ENCODE measurements at regions not wholly inside any gene's neighbourhood (a gene's known extent, or its start where the extent isn't known, plus 50 kb on each side); places are given as distances from the start of the nearest gene placed in this dataset.

DNA sequence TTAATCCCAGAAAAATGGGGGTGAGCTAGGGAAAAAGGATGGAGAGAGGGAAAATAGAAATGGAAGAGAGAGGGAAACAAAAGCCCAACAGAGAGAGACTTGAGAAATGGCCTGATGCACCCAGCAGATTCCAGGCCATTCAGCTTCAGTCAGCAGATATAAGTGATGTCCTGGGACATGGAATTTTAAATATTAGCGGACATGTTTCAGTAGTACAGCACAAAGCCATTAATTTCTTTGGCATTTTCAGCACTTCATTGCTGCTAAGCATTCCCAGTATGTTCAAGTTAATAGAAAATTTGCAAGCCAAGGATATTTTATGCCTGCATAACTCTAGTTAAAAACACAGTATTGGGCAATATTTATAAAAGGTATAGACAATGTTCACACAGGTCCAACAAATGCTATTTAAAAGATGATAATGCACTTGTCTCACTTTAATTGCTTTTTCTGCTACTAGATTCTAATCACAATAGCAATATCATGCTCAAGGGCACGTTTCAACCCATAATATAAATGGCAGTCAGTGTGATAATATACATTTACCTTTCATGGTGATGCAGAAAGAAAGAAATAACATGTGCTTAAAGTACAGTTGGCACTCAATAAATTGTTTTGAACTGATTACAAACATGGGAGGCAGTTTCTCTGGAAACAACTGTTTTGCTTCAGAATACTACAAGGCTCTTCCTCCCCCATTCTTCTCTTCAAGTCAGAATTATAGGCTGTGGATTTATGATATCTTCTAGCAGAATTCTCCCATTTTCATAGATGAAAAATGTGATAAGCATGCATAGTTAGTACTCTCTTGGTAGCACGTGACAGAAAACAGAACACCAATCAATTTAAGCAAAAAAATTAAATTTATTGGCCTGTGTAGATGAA lies 108.1 kb upstream of the MAGI3 start:
- H3K9ac ChIP-seq (ENCODE audit: low read length) = no peak overlapping the region
- DNase-seq (ENCODE audit: low read depth) = no peak
- no peaks in the 10 kb centered on the region for H3K9me3 ChIP-seq (ENCODE audit: control insufficient read depth, low read length)
- H3K4me1 ChIP-seq (ENCODE audit: control insufficient read depth, insufficient read depth, low read length) = no peaks in the 10 kb centered on the region
- H3K36me3 ChIP-seq (ENCODE audit: control insufficient read depth, insufficient read depth, low read length, severe bottlenecking) = no peaks in the 10 kb centered on the region
- no peak overlapping the region for H3K4me3 ChIP-seq (ENCODE audit: low read length)
- no peaks in the 10 kb centered on the region for H3K27me3 ChIP-seq (replicated peaks; ENCODE audit: control insufficient read depth, insufficient read depth, low read length)

DNA sequence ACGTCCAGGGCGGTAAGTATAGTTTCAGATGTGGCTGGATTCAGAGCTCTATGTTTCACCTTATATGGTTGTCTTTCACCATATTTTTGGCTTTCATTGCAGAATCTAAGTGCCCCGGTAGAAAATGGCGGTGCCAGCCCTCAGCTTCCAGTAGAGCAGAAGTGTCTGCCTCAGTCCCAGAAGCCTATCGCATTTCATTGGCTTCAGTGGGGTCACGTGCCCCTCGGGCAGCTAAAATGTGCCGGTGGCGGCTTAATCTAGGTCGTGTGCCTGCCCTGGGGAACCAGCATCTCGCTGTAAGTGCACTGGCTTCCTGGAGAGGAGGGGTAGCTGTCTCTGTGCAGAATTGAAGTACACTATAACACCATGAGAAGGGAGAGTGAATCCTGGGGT lies 107.4 kb upstream of the MAGI3 start:
- Histone ChIP-seq H3K36me3 (ENCODE audit: control insufficient read depth, insufficient read depth, low read length, severe bottlenecking) (no peaks in the 10 kb centered on the region), H3K4me1 (ENCODE audit: control insufficient read depth, insufficient read depth, low read length) (no peaks in the 10 kb centered on the region), H3K9ac (ENCODE audit: low read length) (no peak overlapping the region), H3K9me3 (ENCODE audit: control insufficient read depth, low read length) (no peaks in the 10 kb centered on the region), H3K27me3 (replicated peaks; ENCODE audit: control insufficient read depth, insufficient read depth, low read length) (no peaks in the 10 kb centered on the region), H3K4me3 (ENCODE audit: low read length) (no peak overlapping the region)
- no peak for DNase-seq (ENCODE audit: low read depth)

DNA sequence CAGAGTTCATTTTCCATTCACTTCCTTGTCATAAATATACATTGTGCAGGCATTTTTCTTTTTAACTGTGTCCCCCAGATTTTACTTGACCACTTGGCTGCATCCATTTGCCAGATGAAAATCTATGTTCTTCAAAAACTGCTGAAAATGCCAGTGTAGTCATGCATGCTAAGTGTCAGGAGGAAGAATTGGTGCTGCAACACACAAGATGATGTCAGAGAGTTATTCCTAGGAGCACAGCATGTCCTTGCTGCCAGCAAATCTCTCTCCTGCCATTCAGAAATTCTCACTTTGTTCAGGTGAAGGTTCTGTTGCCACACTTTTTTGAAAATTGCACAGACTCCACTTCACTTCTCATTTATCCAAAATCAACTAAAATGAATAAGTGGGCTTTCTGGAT lies 106.4 kb upstream of the MAGI3 start:
- H3K27me3 ChIP-seq (replicated peaks; ENCODE audit: control insufficient read depth, insufficient read depth, low read length) = no peaks in the 10 kb centered on the region
- H3K4me3 ChIP-seq (ENCODE audit: low read length) = no peak overlapping the region
- H3K9me3 ChIP-seq (ENCODE audit: control insufficient read depth, low read length) = no peaks in the 10 kb centered on the region
- H3K9ac ChIP-seq (ENCODE audit: low read length) = no peak overlapping the region
- H3K36me3 ChIP-seq (ENCODE audit: control insufficient read depth, insufficient read depth, low read length, severe bottlenecking) = no peaks in the 10 kb centered on the region
- no peak for DNase-seq (ENCODE audit: low read depth)
- no peaks in the 10 kb centered on the region for H3K4me1 ChIP-seq (ENCODE audit: control insufficient read depth, insufficient read depth, low read length)

DNA sequence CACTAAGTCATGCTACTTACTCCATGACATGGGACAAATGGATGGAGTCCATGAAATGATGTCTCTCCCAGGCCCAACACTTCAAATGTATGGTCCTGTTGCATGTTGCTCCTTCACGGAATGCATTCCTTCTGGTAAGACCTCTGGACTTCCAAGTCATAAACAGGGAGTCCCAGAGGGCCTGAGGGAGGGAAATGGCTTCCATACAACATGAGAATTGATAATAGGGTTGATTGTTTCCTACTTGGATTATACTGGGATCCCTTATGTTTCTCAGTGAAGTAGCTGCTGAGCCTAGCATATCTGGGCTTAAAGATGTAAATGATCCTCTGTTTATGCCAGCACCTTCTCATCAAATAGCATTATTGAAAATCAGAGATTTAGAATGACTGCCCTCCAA lies 104.2 kb upstream of the MAGI3 start:
- DNase-seq (ENCODE audit: low read depth) = no peak

DNA sequence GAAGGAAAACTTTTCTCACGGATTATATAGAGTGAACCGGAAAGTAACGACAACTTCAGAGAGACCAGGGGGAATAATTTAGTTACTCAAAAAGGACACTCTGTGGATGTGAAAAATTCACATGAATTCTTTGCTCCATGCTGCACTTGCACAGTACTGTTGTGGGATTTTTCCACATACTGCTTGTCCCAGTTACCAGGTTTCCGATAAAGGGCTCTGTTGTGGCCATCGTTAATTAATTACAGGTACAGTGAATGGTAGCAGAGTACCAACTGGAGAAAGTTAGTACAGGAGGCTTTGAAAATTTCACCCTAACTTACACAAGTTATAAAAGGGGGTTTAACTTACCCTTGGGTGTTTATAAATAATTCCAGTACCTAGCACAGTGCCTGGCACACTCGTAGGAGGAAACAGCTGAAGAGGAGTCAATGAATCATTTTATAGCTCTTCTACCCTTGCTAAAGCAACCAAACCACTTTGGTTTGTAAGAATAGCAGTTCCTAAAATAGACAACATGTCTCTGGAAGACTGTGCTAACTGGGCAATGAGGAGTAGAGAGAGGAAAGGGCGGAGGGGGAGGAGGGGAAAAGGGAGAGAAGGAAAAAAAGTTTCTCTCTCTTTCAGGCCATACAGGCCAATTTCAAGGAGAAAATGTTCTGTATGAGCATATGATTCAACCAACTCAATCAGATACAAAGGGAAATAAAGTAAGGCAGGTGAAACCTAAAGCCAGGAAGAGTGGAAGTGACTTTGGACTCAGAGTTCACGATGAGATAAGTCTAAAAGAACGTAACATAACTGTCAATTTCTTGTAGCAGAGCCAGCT lies 98.3 kb upstream of the MAGI3 start:
- H3K27me3 ChIP-seq (replicated peaks; ENCODE audit: control insufficient read depth, insufficient read depth, low read length) = peaks cover 6% of the 10 kb centered on the region
- H3K36me3 ChIP-seq (ENCODE audit: control insufficient read depth, insufficient read depth, low read length, severe bottlenecking) = no peaks in the 10 kb centered on the region
- DNase-seq (ENCODE audit: low read depth) = no peak
- H3K9ac ChIP-seq (ENCODE audit: low read length) = no peak overlapping the region
- H3K4me1 ChIP-seq (ENCODE audit: control insufficient read depth, insufficient read depth, low read length) = no peaks in the 10 kb centered on the region
- H3K9me3 ChIP-seq (ENCODE audit: control insufficient read depth, low read length) = peaks cover 3% of the 10 kb centered on the region
- no peak overlapping the region for H3K4me3 ChIP-seq (ENCODE audit: low read length)

More for the DNA sequence above, 104.2 kb upstream of the MAGI3 start:
- no peak overlapping the region for H3K9ac ChIP-seq (ENCODE audit: low read length)
- no peak overlapping the region for H3K4me3 ChIP-seq (ENCODE audit: low read length)
- H3K9me3 ChIP-seq (ENCODE audit: control insufficient read depth, low read length) = peaks cover 3% of the 10 kb centered on the region
- H3K4me1 ChIP-seq (ENCODE audit: control insufficient read depth, insufficient read depth, low read length) = no peaks in the 10 kb centered on the region
- no peaks in the 10 kb centered on the region for H3K36me3 ChIP-seq (ENCODE audit: control insufficient read depth, insufficient read depth, low read length, severe bottlenecking)
- peaks cover 6% of the 10 kb centered on the region for H3K27me3 ChIP-seq (replicated peaks; ENCODE audit: control insufficient read depth, insufficient read depth, low read length)

DNA sequence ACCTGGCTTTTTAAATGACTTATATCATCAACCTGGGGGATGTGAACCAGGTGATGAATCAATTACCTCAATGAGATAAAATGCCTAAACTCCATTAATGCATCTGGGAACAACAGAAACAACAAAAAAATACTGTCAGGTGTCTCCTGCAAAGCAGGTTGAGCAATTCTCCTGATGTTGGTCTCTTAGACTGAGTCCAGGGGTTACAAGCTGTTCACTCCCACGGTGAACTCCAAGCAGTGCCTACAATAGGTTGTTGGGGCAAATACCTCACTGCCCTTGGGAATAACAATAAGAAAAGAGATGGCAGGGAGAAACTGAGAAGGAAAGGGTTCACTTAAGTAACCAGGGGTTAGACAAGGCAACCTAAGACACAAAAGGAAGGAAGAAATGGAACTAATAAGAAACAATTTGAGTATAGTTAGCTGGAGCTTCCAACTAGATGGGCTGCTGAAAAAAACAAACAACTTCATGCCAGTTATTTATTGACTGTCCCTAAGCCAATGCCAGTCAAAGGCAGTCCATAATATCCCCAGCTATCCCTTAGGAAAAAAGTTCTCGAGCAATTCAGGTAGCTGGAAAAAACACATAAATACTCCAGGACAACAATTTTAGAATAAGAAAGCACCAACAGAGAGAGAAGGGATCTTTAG lies 97.6 kb upstream of the MAGI3 start:
- Histone ChIP-seq H3K4me3 (ENCODE audit: low read length) (no peak overlapping the region), H3K4me1 (ENCODE audit: control insufficient read depth, insufficient read depth, low read length) (no peaks in the 10 kb centered on the region), H3K9ac (ENCODE audit: low read length) (no peak overlapping the region), H3K36me3 (ENCODE audit: control insufficient read depth, insufficient read depth, low read length, severe bottlenecking) (no peaks in the 10 kb centered on the region), H3K27me3 (replicated peaks; ENCODE audit: control insufficient read depth, insufficient read depth, low read length) (peaks cover 6% of the 10 kb centered on the region), H3K9me3 (ENCODE audit: control insufficient read depth, low read length) (peaks cover 3% of the 10 kb centered on the region)
- no peak for DNase-seq (ENCODE audit: low read depth)

DNA sequence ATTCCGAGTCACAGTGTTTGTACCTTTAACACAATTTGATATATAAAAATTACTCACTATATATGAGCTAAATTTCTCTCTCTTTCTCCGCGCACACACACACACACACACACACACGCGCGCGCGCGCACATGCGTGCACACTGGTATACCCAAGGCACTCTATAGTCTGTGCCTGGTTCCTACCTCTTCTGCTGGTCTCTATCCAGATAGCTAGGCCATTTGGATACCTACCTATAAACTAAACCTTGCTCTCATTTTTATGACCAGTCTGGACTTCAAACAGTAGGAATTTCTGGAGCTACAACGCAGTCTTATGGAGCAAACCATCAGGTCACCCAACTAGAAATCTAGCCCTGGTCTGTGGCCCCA lies 97.1 kb upstream of the MAGI3 start:
- H3K9ac ChIP-seq (ENCODE audit: low read length) = no peak overlapping the region
- H3K9me3 ChIP-seq (ENCODE audit: control insufficient read depth, low read length) = peaks cover 3% of the 10 kb centered on the region
- DNase-seq (ENCODE audit: low read depth) = no peak
- H3K36me3 ChIP-seq (ENCODE audit: control insufficient read depth, insufficient read depth, low read length, severe bottlenecking) = no peaks in the 10 kb centered on the region
- no peaks in the 10 kb centered on the region for H3K4me1 ChIP-seq (ENCODE audit: control insufficient read depth, insufficient read depth, low read length)
- H3K4me3 ChIP-seq (ENCODE audit: low read length) = no peak overlapping the region
- H3K27me3 ChIP-seq (replicated peaks; ENCODE audit: control insufficient read depth, insufficient read depth, low read length) = peaks cover 6% of the 10 kb centered on the region

DNA sequence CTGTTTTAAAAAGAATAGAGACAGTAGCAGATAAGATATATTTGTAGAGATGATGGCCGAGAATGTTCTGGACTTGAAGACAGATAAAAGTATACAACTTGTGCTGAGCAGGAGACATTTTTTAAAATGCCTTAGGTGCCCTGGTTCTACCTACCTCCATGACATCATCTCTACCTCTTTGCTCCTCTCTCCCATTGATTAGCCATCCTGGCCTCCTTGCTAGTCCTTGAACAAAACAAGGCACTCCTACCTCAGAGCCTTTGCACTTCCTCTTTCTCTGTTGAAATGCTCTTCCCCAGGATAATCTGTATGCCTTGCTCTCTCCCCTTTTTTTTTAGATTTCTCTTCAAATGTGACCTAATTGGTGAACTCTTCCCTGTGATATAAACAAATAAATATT lies 92.6 kb upstream of the MAGI3 start:
- H3K4me3 ChIP-seq (ENCODE audit: low read length) = no peak overlapping the region
- no peaks in the 10 kb centered on the region for H3K9me3 ChIP-seq (ENCODE audit: control insufficient read depth, low read length)
- no peaks in the 10 kb centered on the region for H3K4me1 ChIP-seq (ENCODE audit: control insufficient read depth, insufficient read depth, low read length)
- no peaks in the 10 kb centered on the region for H3K27me3 ChIP-seq (replicated peaks; ENCODE audit: control insufficient read depth, insufficient read depth, low read length)
- H3K36me3 ChIP-seq (ENCODE audit: control insufficient read depth, insufficient read depth, low read length, severe bottlenecking) = no peaks in the 10 kb centered on the region
- H3K9ac ChIP-seq (ENCODE audit: low read length) = no peak overlapping the region
- no peak for DNase-seq (ENCODE audit: low read depth)

DNA sequence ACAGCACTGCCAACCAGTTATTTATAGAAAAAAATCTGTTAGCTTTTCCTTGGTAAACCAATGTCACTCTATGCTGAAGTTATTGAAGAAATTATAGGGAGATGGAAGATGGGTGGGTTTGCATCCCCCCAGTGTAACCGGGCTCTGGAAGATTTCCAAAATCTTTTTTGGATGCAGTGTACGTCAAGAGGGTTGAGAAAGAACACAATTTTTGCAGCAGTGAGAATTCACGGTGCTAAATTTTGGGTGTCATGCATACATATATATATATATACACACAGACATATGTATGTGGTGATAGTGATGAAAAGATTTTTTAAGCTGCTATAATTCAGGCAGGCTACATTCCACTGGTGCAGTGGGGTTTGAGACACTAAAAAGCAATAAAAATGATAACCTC lies 91.4 kb upstream of the MAGI3 start:
- no peak overlapping the region for H3K9ac ChIP-seq (ENCODE audit: low read length)
- no peaks in the 10 kb centered on the region for H3K27me3 ChIP-seq (replicated peaks; ENCODE audit: control insufficient read depth, insufficient read depth, low read length)
- no peaks in the 10 kb centered on the region for H3K4me1 ChIP-seq (ENCODE audit: control insufficient read depth, insufficient read depth, low read length)
- no peaks in the 10 kb centered on the region for H3K36me3 ChIP-seq (ENCODE audit: control insufficient read depth, insufficient read depth, low read length, severe bottlenecking)
- H3K4me3 ChIP-seq (ENCODE audit: low read length) = no peak overlapping the region
- no peak for DNase-seq (ENCODE audit: low read depth)
- no peaks in the 10 kb centered on the region for H3K9me3 ChIP-seq (ENCODE audit: control insufficient read depth, low read length)

DNA sequence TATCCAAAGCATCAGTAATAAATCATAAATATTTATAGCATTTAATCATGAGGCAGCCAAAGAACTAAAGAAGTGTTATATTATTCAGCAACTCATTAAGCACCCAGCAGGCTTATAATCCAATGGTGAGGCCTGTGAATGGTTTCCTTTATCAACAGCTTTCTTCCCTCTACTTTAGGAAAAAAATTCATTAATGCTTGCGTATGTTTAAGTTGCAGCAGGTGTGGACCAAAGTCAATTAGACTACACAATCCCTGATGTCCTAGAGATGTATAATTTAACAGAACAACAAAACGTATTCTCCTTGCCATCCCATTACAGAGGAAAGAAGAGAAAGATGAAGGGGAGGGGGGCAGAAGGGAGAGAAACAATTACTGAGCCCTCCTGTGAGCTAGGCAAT lies 87.7 kb upstream of the MAGI3 start:
- Histone ChIP-seq H3K4me1 (ENCODE audit: control insufficient read depth, insufficient read depth, low read length) (no peaks in the 10 kb centered on the region), H3K36me3 (ENCODE audit: control insufficient read depth, insufficient read depth, low read length, severe bottlenecking) (no peaks in the 10 kb centered on the region)

DNA sequence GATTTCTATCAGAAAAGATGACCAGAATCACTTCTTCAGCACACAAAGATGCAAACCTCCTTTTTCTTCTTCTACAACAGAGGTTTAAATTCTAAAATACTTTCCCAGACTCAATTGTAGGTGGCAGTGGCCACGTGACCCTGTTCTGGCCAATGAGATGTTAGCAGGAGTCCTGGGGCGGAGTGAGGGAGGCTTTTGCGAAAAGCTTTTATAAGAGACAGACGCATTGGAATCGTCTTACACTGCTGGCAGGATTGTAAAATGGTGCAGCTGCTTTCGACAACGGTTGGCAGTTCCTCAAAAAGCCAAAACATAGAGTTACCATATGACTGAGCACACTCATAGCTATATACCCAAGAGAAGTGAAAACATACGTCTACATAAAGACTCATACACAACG lies 87.0 kb upstream of the MAGI3 start:
- Histone ChIP-seq H3K4me1 (ENCODE audit: control insufficient read depth, insufficient read depth, low read length) (peaks cover 5% of the 10 kb centered on the region), H3K36me3 (ENCODE audit: control insufficient read depth, insufficient read depth, low read length, severe bottlenecking) (no peaks in the 10 kb centered on the region), H3K4me3 (ENCODE audit: low read length) (no peak overlapping the region), H3K9me3 (ENCODE audit: control insufficient read depth, low read length) (no peaks in the 10 kb centered on the region), H3K9ac (ENCODE audit: low read length) (no peak overlapping the region), H3K27me3 (replicated peaks; ENCODE audit: control insufficient read depth, insufficient read depth, low read length) (no peaks in the 10 kb centered on the region)
- no peak for DNase-seq (ENCODE audit: low read depth)

More for the DNA sequence above, 87.7 kb upstream of the MAGI3 start:
- DNase-seq (ENCODE audit: low read depth) = no peak
- no peaks in the 10 kb centered on the region for H3K9me3 ChIP-seq (ENCODE audit: control insufficient read depth, low read length)
- H3K27me3 ChIP-seq (replicated peaks; ENCODE audit: control insufficient read depth, insufficient read depth, low read length) = no peaks in the 10 kb centered on the region
- H3K4me3 ChIP-seq (ENCODE audit: low read length) = no peak overlapping the region
- no peak overlapping the region for H3K9ac ChIP-seq (ENCODE audit: low read length)

Data from adipocyte (in vitro differentiated cells).